Esophagus muscularis mucosa (tissue), 4 donors: ENCODE measurements at regions not wholly inside any gene's neighbourhood (a gene's known extent, or its start where the extent isn't known, plus 50 kb on each side); places are given as distances from the start of the nearest gene placed in this dataset.

Source experiments
- DNase-seq: peaks from one replicate; pipeline ENCODE4 v3.0.0-alpha.2; 2017; ENCODE audit errors: extremely low spot score
- H3K27ac ChIP-seq, 4 donors: fragments of 200-600 bp; sonication (generic); replicated peaks in 1 of 4; 1 replicate in 3 of 4; 2 replicates in 1 of 4; pipeline ENCODE4 v1.5.1; 2016 to 2019; ENCODE audit warnings: mild to moderate bottlenecking in 1 of 4
- H3K27me3 ChIP-seq, 4 donors: fragments of 200-600 bp; sonication (generic); one replicate each; pipeline versions ENCODE4 v1.5.1 to v1.6.0; 2016 to 2019
- H3K36me3 ChIP-seq, 4 donors: fragments of 200-600 bp; sonication (generic); one replicate each; pipeline ENCODE4 v1.5.1; 2016 to 2019
- H3K4me1 ChIP-seq, 4 donors: fragments of 200-600 bp; sonication (generic); one replicate each; pipeline ENCODE4 v1.5.1; 2016 to 2019
- H3K4me3 ChIP-seq, 4 donors: fragments of 200-600 bp; sonication (generic); 1 replicate in 2 of 4; 2 replicates in 2 of 4; pipeline ENCODE4 v1.5.1; 2016 to 2019; ENCODE audit warnings: mild to moderate bottlenecking in 4 of 4, moderate library complexity in 1 of 4
- H3K9me3 ChIP-seq, 4 donors: fragments of 200-600 bp; sonication (generic); 1 replicate in 3 of 4; 2 replicates in 1 of 4; pipeline ENCODE4 v1.5.1; 2016 to 2019
- CTCF ChIP-seq, 3 experiments: fragments of 200-600 bp in 2 of 3; fragments of 450-650 bp in 1 of 3; sonication (generic) in 2 of 3; IDR thresholded peaks; one replicate each; pipeline ENCODE4 v1.5.1; 2017 to 2019; ENCODE audit warnings: antibody characterized with exemption in 3 of 3, mild to moderate bottlenecking in 2 of 3, moderate library complexity in 1 of 3
- EP300 ChIP-seq: sonication (generic); formaldehyde crosslinking; IDR thresholded peaks from one replicate; pipeline ENCODE4 v1.6.1; 2017; ENCODE audit warnings: antibody characterized with exemption
- POLR2A ChIP-seq: fragments of 450-650 bp; IDR thresholded peaks from one replicate; pipeline ENCODE4 v1.6.1; 2017; ENCODE audit warnings: antibody characterized with exemption, moderate library complexity, mild to moderate bottlenecking, low read depth
- POLR2AphosphoS5 ChIP-seq, 2 donors: sonication (generic); formaldehyde crosslinking; IDR thresholded peaks; one replicate each; pipeline ENCODE4 v1.6.1; 2017; ENCODE audit warnings: antibody characterized with exemption in 2 of 2
- WGBS: methylation state at CpG from one replicate; pipeline ENCODE4 v1.1.5; 2018; 5-methylcytosine and 5-hydroxymethylcytosine counted together
- intact Hi-C: fragments of 100-400 bp; cut with DNase I; formaldehyde crosslinking; loops from one replicate; pipeline ENCODE4 v1.15.1; 2023

- no peak for DNase-seq
- Histone ChIP-seq H3K4me1 (no peaks in the 10 kb centered on the region), H3K27me3 (no peaks in the 10 kb centered on the region), H3K36me3 (no peaks in the 10 kb centered on the region), H3K9me3 (no peaks in the 10 kb centered on the region), H3K27ac (no peak overlapping the region), H3K4me3 (no peak overlapping the region)
- TF ChIP-seq CTCF (IDR thresholded peaks at IDR 0.05) (no peak), POLR2AphosphoS5 (IDR thresholded peaks at IDR 0.05) (no peak), POLR2A (no peak), EP300 (no peak)
- intact Hi-C loops = no loop called here
- WGBS = 89% methylated on average over 11 of the region's 12 CpGs
Measured at GRCh38 chr13:22000191-22000590, 329.3 kb downstream of the FGF9 start.

- Histone ChIP-seq H3K4me1 (no peaks in the 10 kb centered on the region), H3K27ac (no peak overlapping the region), H3K27me3 (no peaks in the 10 kb centered on the region), H3K9me3 (no peaks in the 10 kb centered on the region), H3K4me3 (no peak overlapping the region), H3K36me3 (no peaks in the 10 kb centered on the region)
- DNase-seq = no peak
- 89% methylated on average over 9 of the region's 9 CpGs for WGBS
- intact Hi-C loops = no loop called here
- TF ChIP-seq POLR2A (no peak), CTCF (IDR thresholded peaks at IDR 0.05) (no peak), POLR2AphosphoS5 (IDR thresholded peaks at IDR 0.05) (no peak), EP300 (no peak)
Measured at GRCh38 chr13:22001336-22001735, 330.5 kb downstream of the FGF9 start.

- intact Hi-C loops = no loop called here
Measured at GRCh38 chr13:22002893-22003292, 332.0 kb downstream of the FGF9 start.

GRCh38 chr13:22009500-22009899 is 338.6 kb downstream of the FGF9 start:
- no peak overlapping the region for H3K4me3 ChIP-seq
- no peak overlapping the region for H3K27ac ChIP-seq
- no peaks in the 10 kb centered on the region for H3K4me1 ChIP-seq
- no peaks in the 10 kb centered on the region for H3K27me3 ChIP-seq
- H3K36me3 ChIP-seq = no peaks in the 10 kb centered on the region
- WGBS = 80% methylated on average over 8 of the region's 8 CpGs
- DNase-seq = no peak
- H3K9me3 ChIP-seq = no peaks in the 10 kb centered on the region
- TF ChIP-seq POLR2AphosphoS5 (IDR thresholded peaks at IDR 0.05) (no peak), POLR2A (no peak), CTCF (IDR thresholded peaks at IDR 0.05) (no peak), EP300 (no peak)
- intact Hi-C loops = no loop called here

More at GRCh38 chr13:22002893-22003292, 332.0 kb downstream of the FGF9 start:
- 64% methylated on average over 4 of the region's 4 CpGs for WGBS
- Histone ChIP-seq H3K27ac (no peak overlapping the region), H3K4me3 (no peak overlapping the region), H3K4me1 (no peaks in the 10 kb centered on the region), H3K36me3 (no peaks in the 10 kb centered on the region), H3K9me3 (no peaks in the 10 kb centered on the region), H3K27me3 (no peaks in the 10 kb centered on the region)
- no peak for TF ChIP-seq EP300
- TF ChIP-seq POLR2A = no peak
- TF ChIP-seq CTCF (IDR thresholded peaks at IDR 0.05) = no peak
- no peak for TF ChIP-seq POLR2AphosphoS5 (IDR thresholded peaks at IDR 0.05)
- DNase-seq = no peak

GRCh38 chr13:22009937-22010336 is 339.1 kb downstream of the FGF9 start:
- Histone ChIP-seq H3K4me1 (no peaks in the 10 kb centered on the region), H3K27me3 (no peaks in the 10 kb centered on the region), H3K9me3 (no peaks in the 10 kb centered on the region), H3K4me3 (no peak overlapping the region), H3K36me3 (no peaks in the 10 kb centered on the region), H3K27ac (no peak overlapping the region)
- 97% methylated on average over 6 of the region's 6 CpGs for WGBS
- no peak for DNase-seq
- intact Hi-C loops = no loop called here
- TF ChIP-seq CTCF (IDR thresholded peaks at IDR 0.05) (no peak), EP300 (no peak), POLR2A (no peak), POLR2AphosphoS5 (IDR thresholded peaks at IDR 0.05) (no peak)
